Stomach (tissue), 8 donors: ENCODE measurements at regions not wholly inside any gene's neighbourhood (a gene's known extent, or its start where the extent isn't known, plus 50 kb on each side); places are given as distances from the start of the nearest gene placed in this dataset.
"Not testable (repeated sequence)": the region's sequence is repeated elsewhere in the genome, so short reads cannot be mapped to it uniquely, and the experiment has no call there.

Experiments used
- DNase-seq, 2 donors: peaks; one replicate each; pipeline versions ENCODE4 v3.0.0 to v3.0.0-alpha.2; 2013 to 2019
- H3K27ac ChIP-seq, 5 donors: fragments of 200-600 bp in 4 of 5; sonication (generic) in 4 of 5; one replicate each; pipeline ENCODE4 v1.5.1; 2013 to 2019; ENCODE audit warnings: mild to moderate bottlenecking in 1 of 5, moderate library complexity in 1 of 5
- H3K27me3 ChIP-seq, 3 donors: fragments of 200-600 bp; sonication (generic); one replicate each; pipeline ENCODE4 v1.5.1; 2017 to 2019; ENCODE audit warnings: mixed run types in 1 of 3
- H3K36me3 ChIP-seq, 4 donors: fragments of 200-600 bp; sonication (generic); 1 replicate in 3 of 4; 2 replicates in 1 of 4; pipeline ENCODE4 v1.5.1; 2016 to 2019
- H3K4me1 ChIP-seq, 4 donors: fragments of 200-600 bp; sonication (generic); one replicate each; pipeline ENCODE4 v1.5.1; 2016 to 2019
- H3K4me3 ChIP-seq, 4 donors: fragments of 200-600 bp; sonication (generic) in 3 of 4; one replicate each; pipeline ENCODE4 v1.5.1; 2016 to 2019; ENCODE audit warnings: mild to moderate bottlenecking in 1 of 4
- H3K9me3 ChIP-seq, 4 donors: fragments of 200-600 bp; sonication (generic); one replicate each; pipeline ENCODE4 v1.5.1; 2016 to 2019
- CTCF ChIP-seq, 7 experiments: fragments of 450-650 bp in 4 of 7; fragments of 200-600 bp in 3 of 7; sonication (generic) in 3 of 7; IDR thresholded peaks; one replicate each; pipeline ENCODE4 v1.5.1; 2016 to 2019; ENCODE audit warnings: antibody characterized with exemption in 7 of 7, control low read depth in 2 of 7, mild to moderate bottlenecking in 1 of 7
- EP300 ChIP-seq: sonication (generic); formaldehyde crosslinking; IDR thresholded peaks from one replicate; pipeline ENCODE4 v1.6.1; 2017; ENCODE audit warnings: antibody characterized with exemption
- POLR2A ChIP-seq, 4 donors: fragments of 450-650 bp; IDR thresholded peaks; one replicate each; pipeline ENCODE4 v1.6.1; 2016; ENCODE audit warnings: antibody characterized with exemption in 4 of 4, control low read depth in 2 of 4, mild to moderate bottlenecking in 1 of 4, moderate library complexity in 1 of 4
- POLR2AphosphoS5 ChIP-seq, 3 donors: sonication (generic); formaldehyde crosslinking; IDR thresholded peaks; one replicate each; pipeline ENCODE4 v1.6.1; 2016; ENCODE audit warnings: antibody characterized with exemption in 3 of 3
- WGBS, 5 donors: extraction: QIAGEN DNeasy Blood & Tissue Kit in 3 of 5; methylation state at CpG; one replicate each; pipeline versions ENCODE4 v1.1.5 to v1.1.7; 2013 to 2018; 5-methylcytosine and 5-hydroxymethylcytosine counted together
- intact Hi-C: fragments of 100-400 bp; cut with DNase I; formaldehyde crosslinking; loops from one replicate; pipeline ENCODE4 v1.15.1; 2023; ENCODE audit warnings: low total_unique reads
- donor health status: healthy with polysubstance abuse.
- donor health status: Bipolar disorder and iron deficiency.
- donor health status: healthy.

GRCh38 chr12:104906695-104907094 lies 51.4 kb downstream of the SLC41A2 start:
- WGBS, 5 donors: 89 to 92% (median 91%) methylated on average over 6 of the region's 6 CpGs
- H3K36me3 ChIP-seq: peaks cover 0 to 13% (median 0%) of the 10 kb centered on the region in 4 donors
- DNase-seq: no peak
- TF ChIP-seq CTCF (IDR thresholded peaks at IDR 0.05) (no peak), POLR2A (IDR thresholded peaks at IDR 0.05) (no peak), EP300 (no peak), POLR2AphosphoS5 (IDR thresholded peaks at IDR 0.05) (no peak)
- no peaks in the 10 kb centered on the region for H3K9me3 ChIP-seq
- H3K27ac ChIP-seq: no peak overlapping the region
- H3K4me3 ChIP-seq: no peak overlapping the region
- H3K4me1 ChIP-seq: peaks cover 0 to 29% (median 15%) of the 10 kb centered on the region in 4 donors
- H3K27me3 ChIP-seq: no peaks in the 10 kb centered on the region
- intact Hi-C loops: no loop called here

DNA sequence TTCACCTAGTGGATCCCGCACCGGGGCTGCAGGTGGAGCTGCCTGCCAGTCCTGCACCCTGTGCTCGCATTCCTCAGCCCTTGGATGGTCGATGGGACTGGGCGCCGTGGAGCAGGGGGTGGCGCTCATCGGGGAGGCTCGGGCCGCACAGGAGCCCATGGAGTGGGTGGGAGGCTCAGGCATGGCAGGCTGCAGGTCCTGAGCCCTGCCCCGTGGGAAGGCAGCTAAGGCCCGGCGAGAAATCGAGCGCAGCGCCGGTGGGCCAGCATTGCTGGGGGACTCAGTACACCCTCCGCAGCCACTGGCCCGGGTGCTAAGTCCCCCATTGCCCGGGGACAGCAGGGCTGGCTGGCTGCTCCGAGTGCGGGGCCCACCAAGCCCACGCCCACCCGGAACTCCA lies 52.6 kb downstream of the SLC41A2 start:
- WGBS, 5 donors: 97 to 99% (median 98%) methylated on average over 13 to 24 of the region's 24 CpGs
- DNase-seq, H3K4me3 ChIP-seq, intact Hi-C loops, H3K9me3 ChIP-seq, H3K27me3 ChIP-seq: not testable (repeated sequence)
- Histone ChIP-seq H3K4me1 (peaks cover 0 to 35% (median 18%) of the 10 kb centered on the region in 4 donors), H3K36me3 (peaks cover 0 to 13% (median 0%) of the 10 kb centered on the region in 4 donors), H3K27ac (peak overlapping the region in 1 of 5 donors; percentile 3)

- WGBS, 5 donors: 27 to 54% (median 48%) methylated on average over 5 of the region's 5 CpGs
Observed at GRCh38 chr12:104903648-104904423, 54.3 kb downstream of the SLC41A2 start.

DNA sequence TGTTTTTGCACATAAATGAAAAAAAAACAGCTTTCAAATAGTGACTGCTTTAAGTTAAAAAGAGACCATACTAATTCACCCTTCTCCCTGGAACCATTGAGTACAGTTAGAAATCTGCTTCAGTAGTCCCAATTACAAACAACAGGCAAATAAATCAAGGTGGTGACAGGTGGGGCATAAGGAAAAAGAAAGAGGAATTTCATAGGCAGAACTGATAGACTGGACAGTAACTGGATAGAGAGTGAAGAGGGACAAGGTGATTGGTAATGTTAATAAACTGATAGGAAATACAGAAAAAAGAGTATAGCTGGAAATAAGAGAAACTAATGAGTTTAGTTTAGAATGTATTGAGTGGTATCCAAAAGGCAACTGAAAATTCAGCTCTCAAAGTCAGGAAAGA lies 56.0 kb downstream of the SLC41A2 start:
- H3K36me3 ChIP-seq: peaks cover 0 to 9% (median 0%) of the 10 kb centered on the region in 4 donors
- TF ChIP-seq EP300: no peak
- no peak for TF ChIP-seq POLR2AphosphoS5 (IDR thresholded peaks at IDR 0.05)
- no peak for TF ChIP-seq CTCF (IDR thresholded peaks at IDR 0.05)
- no peak for TF ChIP-seq POLR2A (IDR thresholded peaks at IDR 0.05)
- H3K9me3 ChIP-seq: peaks cover 0 to 9% (median 4%) of the 10 kb centered on the region in 4 donors
- H3K27me3 ChIP-seq: no peaks in the 10 kb centered on the region
- intact Hi-C loops: no loop called here
- H3K4me1 ChIP-seq: peaks cover 0 to 45% (median 22%) of the 10 kb centered on the region in 4 donors
- no peak for DNase-seq
- peak overlapping the region in 1 of 5 donors; percentile 74 for H3K27ac ChIP-seq
- no peak overlapping the region for H3K4me3 ChIP-seq

More at GRCh38 chr12:104903648-104904423, 54.3 kb downstream of the SLC41A2 start:
- Histone ChIP-seq H3K27me3 (no peaks in the 10 kb centered on the region), H3K4me1 (peaks cover 0 to 45% (median 22%) of the 10 kb centered on the region in 4 donors), H3K9me3 (peaks cover 0 to 9% (median 3%) of the 10 kb centered on the region in 4 donors), H3K36me3 (peaks cover 0 to 13% (median 0%) of the 10 kb centered on the region in 4 donors), H3K27ac (peak overlapping the region; percentile 8 to 74 (median 53)), H3K4me3 (no peak overlapping the region)
- intact Hi-C loops: no loop called here
- TF ChIP-seq EP300: no peak
- no peak for TF ChIP-seq POLR2AphosphoS5 (IDR thresholded peaks at IDR 0.05)
- no peak for TF ChIP-seq CTCF (IDR thresholded peaks at IDR 0.05)
- TF ChIP-seq POLR2A (IDR thresholded peaks at IDR 0.05): no peak
- peak in 1 of 2 donors; percentile 27 for DNase-seq

DNA sequence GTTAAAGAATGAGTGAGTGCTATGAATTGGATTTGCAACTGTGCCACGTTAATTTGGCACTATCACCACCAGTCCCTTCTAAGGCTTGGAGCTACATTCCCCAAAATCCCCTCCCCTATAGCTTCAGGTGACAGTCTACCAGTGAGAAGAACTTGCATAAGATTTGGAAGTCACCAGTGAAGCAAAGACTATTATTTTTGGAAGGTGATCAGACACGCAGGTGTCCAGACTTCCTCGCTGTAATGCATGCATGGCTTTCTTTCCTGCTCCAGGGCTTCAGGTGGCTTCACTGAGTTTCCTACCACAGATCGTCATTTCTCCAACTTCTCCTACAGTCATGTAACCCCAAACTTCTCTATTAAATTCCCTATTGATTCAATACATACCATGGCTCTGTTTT lies 61.4 kb downstream of the SLC41A2 start:
- no peak overlapping the region for H3K4me3 ChIP-seq
- no peak for DNase-seq
- intact Hi-C loops: no loop called here
- no peaks in the 10 kb centered on the region for H3K36me3 ChIP-seq
- TF ChIP-seq EP300 (no peak), CTCF (IDR thresholded peaks at IDR 0.05) (no peak), POLR2AphosphoS5 (IDR thresholded peaks at IDR 0.05) (no peak), POLR2A (IDR thresholded peaks at IDR 0.05) (no peak)
- H3K9me3 ChIP-seq: peaks cover 0 to 9% (median 4%) of the 10 kb centered on the region in 4 donors
- 45 to 56% (median 47%) methylated on average over 4 of the region's 4 CpGs for WGBS, 5 donors
- no peaks in the 10 kb centered on the region for H3K27me3 ChIP-seq
- H3K27ac ChIP-seq: peak overlapping the region in 4 of 5 donors; percentile 47 to 68 (median 56)
- H3K4me1 ChIP-seq: peaks cover 0 to 34% (median 19%) of the 10 kb centered on the region in 4 donors
